Heart left ventricle (tissue), 13 donors: ENCODE measurements at regions not wholly inside any gene's neighbourhood (a gene's known extent, or its start where the extent isn't known, plus 50 kb on each side); places are given as distances from the start of the nearest gene placed in this dataset.

ENCODE experiments used
- POLR2A ChIP-seq, 2 donors: fragments of 450-650 bp; IDR thresholded peaks; one replicate each; pipeline ENCODE4 v1.6.1; 2017; ENCODE audit warnings: antibody characterized with exemption in 2 of 2, mild to moderate bottlenecking in 2 of 2, moderate library complexity in 2 of 2
- TF ChIP-seq, protein P1 (sequence below), 12 donors: fragments of 200-600 bp; sonication (generic) in 4 of 12; IDR thresholded peaks; one replicate each; pipeline versions ENCODE4 v1.5.0 to v1.8.0; 2018 to 2022; ENCODE audit warnings: antibody characterized with exemption in 12 of 12, mild to moderate bottlenecking in 5 of 12
- donor health status: ischemic (EF 13 %, LVEDD 7.1; RV severe dilation, severe dysfunction).
- donor health status: DM: no; HTN: yes; CAD: no.
- donor health status: DM: no; HTN: no; CAD: no.
- donor health status: ischemic (EF 25% LVEDD 6.9; RV normal size, moderate dysfunction).
- donor health status: ischemic (EF 25% LVEDD 5.7; RV mildly dilated, moderate dysfunction).
- donor health status: ischemic (EF 35%, LVEDD 5.7; RV mildly dilated, moderate dysfunction).
- donor health status: nonischemic (EF 11% LVEDD 7.7; RV severe dilation, severe dysfunction).
- donor health status: DM: yes; HTN: yes; CAD: no.
- donor health status: PGD.
- donor health status: ischemic (EF 29% LVEDD 5.4; RV normal size, mild dysfunction).
- donor health status: nonischemic (EF 23%, LVEDD 6.1; RV moderate dilation, normal function).

DNA sequence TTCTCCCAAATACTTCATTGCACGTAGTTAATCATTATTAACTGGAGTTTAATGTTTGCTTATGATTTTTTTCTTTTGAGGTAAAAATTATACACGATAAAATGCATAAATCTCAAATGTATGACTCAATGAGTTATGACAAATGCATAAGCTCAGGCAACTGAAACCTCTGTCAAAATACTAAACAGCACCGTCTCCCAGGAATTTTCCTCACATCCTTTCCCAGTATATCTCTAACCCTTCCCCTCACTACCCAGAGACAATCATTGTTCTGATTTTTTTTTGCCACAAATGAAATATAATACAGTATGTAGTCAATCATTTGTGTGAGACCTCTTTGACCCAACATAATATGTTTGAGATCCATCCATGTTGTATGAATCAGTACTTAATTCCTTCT lies 606.5 kb downstream of the CPS1 start:
- TF ChIP-seq, protein P1, sequence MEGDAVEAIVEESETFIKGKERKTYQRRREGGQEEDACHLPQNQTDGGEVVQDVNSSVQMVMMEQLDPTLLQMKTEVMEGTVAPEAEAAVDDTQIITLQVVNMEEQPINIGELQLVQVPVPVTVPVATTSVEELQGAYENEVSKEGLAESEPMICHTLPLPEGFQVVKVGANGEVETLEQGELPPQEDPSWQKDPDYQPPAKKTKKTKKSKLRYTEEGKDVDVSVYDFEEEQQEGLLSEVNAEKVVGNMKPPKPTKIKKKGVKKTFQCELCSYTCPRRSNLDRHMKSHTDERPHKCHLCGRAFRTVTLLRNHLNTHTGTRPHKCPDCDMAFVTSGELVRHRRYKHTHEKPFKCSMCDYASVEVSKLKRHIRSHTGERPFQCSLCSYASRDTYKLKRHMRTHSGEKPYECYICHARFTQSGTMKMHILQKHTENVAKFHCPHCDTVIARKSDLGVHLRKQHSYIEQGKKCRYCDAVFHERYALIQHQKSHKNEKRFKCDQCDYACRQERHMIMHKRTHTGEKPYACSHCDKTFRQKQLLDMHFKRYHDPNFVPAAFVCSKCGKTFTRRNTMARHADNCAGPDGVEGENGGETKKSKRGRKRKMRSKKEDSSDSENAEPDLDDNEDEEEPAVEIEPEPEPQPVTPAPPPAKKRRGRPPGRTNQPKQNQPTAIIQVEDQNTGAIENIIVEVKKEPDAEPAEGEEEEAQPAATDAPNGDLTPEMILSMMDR (IDR thresholded peaks at IDR 0.05), result no peak
- TF ChIP-seq POLR2A (IDR thresholded peaks at IDR 0.05), result no peak
